NB4 (cell line): ENCODE measurements at regions not wholly inside any gene's neighbourhood (a gene's known extent, or its start where the extent isn't known, plus 50 kb on each side); places are given as distances from the start of the nearest gene placed in this dataset.
A peak's percentile ranks its signal among the peaks of the same experiment; 100 is the strongest.

Source experiments
- DNase-seq: peaks from one replicate; pipeline ENCODE4 v3.0.0; 2010; ENCODE audit warnings: low read depth
- H3K4me3 ChIP-seq: one replicate; pipeline ENCODE4 v1.5.1; 2011; ENCODE audit warnings: mild to moderate bottlenecking, low read depth, low read length, moderate library complexity
- CTCF ChIP-seq: IDR thresholded peaks from one replicate; pipeline ENCODE4 v1.5.1; 2012; ENCODE audit warnings: low read depth, low read length
- MAX ChIP-seq: IDR thresholded peaks from 2 replicates; pipeline ENCODE4 v1.6.1; 2011; ENCODE audit warnings: low read depth, low read length
- MYC ChIP-seq: IDR thresholded peaks from 2 replicates; pipeline ENCODE4 v1.6.1; 2011; ENCODE audit warnings: low read depth, low read length
- POLR2A ChIP-seq: IDR thresholded peaks from 2 replicates; pipeline ENCODE4 v1.6.1; 2011; ENCODE audit warnings: mild to moderate bottlenecking; ENCODE audit not compliant: insufficient read length; ENCODE audit errors: extremely low read depth

GRCh38 chrX:85627363-85627762 lies 247.9 kb upstream of the POF1B start:
- no peak overlapping the region for H3K4me3 ChIP-seq
- DNase-seq, result no peak
- TF ChIP-seq CTCF (no peak), MAX (no peak), POLR2A (no peak), MYC (no peak)

GRCh38 chrX:85622635-85623034 lies 243.2 kb upstream of the POF1B start:
- no peak for TF ChIP-seq CTCF
- H3K4me3 ChIP-seq, result no peak overlapping the region
- DNase-seq, result no peak

- DNase-seq, result no peak
- no peak overlapping the region for H3K4me3 ChIP-seq
- TF ChIP-seq CTCF (no peak), POLR2A (no peak), MAX (no peak), MYC (no peak)
These were observed 241.0 kb upstream of the POF1B start for GRCh38 chrX:85620466-85620865.

- H3K4me3 ChIP-seq, result no peak overlapping the region
- TF ChIP-seq POLR2A, result no peak
- no peak for TF ChIP-seq CTCF
- no peak for TF ChIP-seq MYC
- no peak for TF ChIP-seq MAX
- no peak for DNase-seq
These were observed 240.5 kb upstream of the POF1B start for GRCh38 chrX:85619962-85620361.

GRCh38 chrX:85611926-85612325 lies 232.5 kb upstream of the POF1B start:
- peak; percentile 15 for DNase-seq
- no peak for TF ChIP-seq MAX
- TF ChIP-seq MYC, result no peak
- no peak for TF ChIP-seq POLR2A
- TF ChIP-seq CTCF, result no peak
- no peak overlapping the region for H3K4me3 ChIP-seq

GRCh38 chrX:85592980-85593379 lies 213.5 kb upstream of the POF1B start:
- DNase-seq, result no peak
- TF ChIP-seq MAX (no peak), CTCF (no peak), POLR2A (no peak), MYC (no peak)
- H3K4me3 ChIP-seq, result no peak overlapping the region
